ENCODE measurements at regions not wholly inside any gene's neighbourhood (a gene's known extent, or its start where the extent isn't known, plus 50 kb on each side); places are given as distances from the start of the nearest gene placed in this dataset.

DNA sequence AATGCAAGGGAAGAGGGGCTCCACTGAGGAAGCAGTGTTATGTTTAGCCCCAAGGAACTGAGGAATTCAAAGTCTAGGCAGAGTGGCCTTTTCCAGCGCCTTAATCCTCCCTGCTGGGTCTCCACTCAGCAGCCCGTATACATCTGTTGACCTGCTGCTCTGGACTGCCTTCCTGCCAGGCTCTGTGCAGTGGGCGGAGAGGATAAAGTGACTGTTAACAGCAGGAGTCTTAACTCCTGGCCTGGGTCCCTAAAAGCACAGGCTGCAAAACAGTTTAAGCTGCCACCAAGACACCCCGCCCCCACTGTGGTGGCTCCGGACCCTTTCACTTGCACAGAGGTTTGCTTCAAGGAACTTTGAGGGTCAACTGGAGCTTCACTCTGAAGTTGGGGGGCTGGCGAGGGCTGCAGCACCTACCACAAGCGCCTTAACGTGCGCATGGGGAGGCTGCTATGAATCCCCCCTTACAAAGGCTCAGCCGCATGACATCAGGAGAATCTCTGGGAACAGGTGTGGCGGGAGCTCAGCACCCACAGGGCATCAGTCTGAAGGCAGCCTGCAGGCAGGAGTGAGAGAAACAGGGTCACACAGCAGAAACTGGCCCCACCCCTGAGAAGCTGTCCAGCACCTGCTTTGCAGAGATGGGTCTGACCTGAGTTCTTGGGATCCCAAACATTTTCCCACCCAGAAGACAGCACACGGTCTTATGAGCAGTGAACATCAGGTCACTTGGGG is 358.2 kb upstream of the GATB start:
- no peak for TF ChIP-seq CTCF (IDR thresholded peaks at IDR 0.05; ENCODE audit: poor library complexity)
- TF ChIP-seq EZH2 (IDR thresholded peaks at IDR 0.05; ENCODE audit: borderline replicate concordance), result no peak

Data from hepatocyte (in vitro differentiated cells).